ENCODE measurements at regions not wholly inside any gene's neighbourhood (a gene's known extent, or its start where the extent isn't known, plus 50 kb on each side); places are given as distances from the start of the nearest gene placed in this dataset.

DNA sequence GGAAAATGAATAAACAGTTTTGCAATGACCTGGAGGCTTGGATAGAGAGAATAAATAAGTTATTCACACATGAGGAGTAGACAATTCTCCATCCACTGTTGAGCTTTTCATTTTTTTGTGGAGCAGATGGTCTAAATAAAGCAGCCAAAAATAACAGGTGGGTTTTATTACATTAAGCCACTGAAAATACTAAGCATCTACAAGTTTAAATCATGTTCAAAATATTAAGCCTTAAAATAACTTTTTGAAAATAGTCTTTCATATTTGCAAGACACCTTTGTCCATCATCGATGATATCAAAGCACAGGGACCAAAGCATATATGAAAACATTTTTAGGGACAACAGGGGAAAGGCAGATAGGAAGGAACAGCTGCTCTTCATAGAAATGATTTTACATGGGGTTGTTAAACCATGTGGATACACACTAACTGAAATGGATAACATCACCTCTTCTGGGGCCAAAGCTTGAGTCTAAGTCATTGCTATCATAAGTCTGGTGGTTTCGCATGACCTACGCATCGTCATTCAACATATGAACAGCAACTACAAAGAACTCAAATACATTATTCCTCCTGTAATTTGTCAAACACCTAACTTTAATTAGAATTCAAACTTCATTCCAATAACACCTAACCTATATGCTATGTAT lies 197.6 kb upstream of the CHST9 start:
- TF ChIP-seq, protein P1, sequence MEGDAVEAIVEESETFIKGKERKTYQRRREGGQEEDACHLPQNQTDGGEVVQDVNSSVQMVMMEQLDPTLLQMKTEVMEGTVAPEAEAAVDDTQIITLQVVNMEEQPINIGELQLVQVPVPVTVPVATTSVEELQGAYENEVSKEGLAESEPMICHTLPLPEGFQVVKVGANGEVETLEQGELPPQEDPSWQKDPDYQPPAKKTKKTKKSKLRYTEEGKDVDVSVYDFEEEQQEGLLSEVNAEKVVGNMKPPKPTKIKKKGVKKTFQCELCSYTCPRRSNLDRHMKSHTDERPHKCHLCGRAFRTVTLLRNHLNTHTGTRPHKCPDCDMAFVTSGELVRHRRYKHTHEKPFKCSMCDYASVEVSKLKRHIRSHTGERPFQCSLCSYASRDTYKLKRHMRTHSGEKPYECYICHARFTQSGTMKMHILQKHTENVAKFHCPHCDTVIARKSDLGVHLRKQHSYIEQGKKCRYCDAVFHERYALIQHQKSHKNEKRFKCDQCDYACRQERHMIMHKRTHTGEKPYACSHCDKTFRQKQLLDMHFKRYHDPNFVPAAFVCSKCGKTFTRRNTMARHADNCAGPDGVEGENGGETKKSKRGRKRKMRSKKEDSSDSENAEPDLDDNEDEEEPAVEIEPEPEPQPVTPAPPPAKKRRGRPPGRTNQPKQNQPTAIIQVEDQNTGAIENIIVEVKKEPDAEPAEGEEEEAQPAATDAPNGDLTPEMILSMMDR (conservative IDR thresholded peaks at IDR 0.05 in 1 of 2, IDR thresholded peaks at IDR 0.05 in 1 of 2; ENCODE audit: low read depth in 1 of 2, low read length in 2 of 2), result no peak
- TF ChIP-seq EZH2 (IDR thresholded peaks at IDR 0.05; ENCODE audit: low read length, missing control alignments), result no peak

All from fibroblast of lung (primary cell).